HEK293 (cell line): ENCODE measurements at regions not wholly inside any gene's neighbourhood (a gene's known extent, or its start where the extent isn't known, plus 50 kb on each side); places are given as distances from the start of the nearest gene placed in this dataset.

Experiments
- CTCF ChIP-seq: fragments of 450-650 bp; formaldehyde crosslinking; IDR thresholded peaks from 2 replicates; pipeline ENCODE4 v1.5.1; 2016; ENCODE audit warnings: missing biosample characterization, missing genetic modification characterization
- MYNN ChIP-seq: fragments of 450-650 bp; formaldehyde crosslinking; IDR thresholded peaks from 2 replicates; pipeline ENCODE4 v1.5.1; 2016; ENCODE audit warnings: missing biosample characterization, missing genetic modification characterization, borderline replicate concordance
- ZBTB8A ChIP-seq: fragments of 450-650 bp; formaldehyde crosslinking; IDR thresholded peaks from 2 replicates; pipeline ENCODE4 v1.5.1; 2016; ENCODE audit warnings: missing biosample characterization, missing genetic modification characterization

- TF ChIP-seq ZBTB8A (tag by site-specific recombination) (no peak), CTCF (no peak), MYNN (tag by site-specific recombination) (no peak)
These were observed 120.2 kb downstream of the CD8B2 start for GRCh38 chr2:106607371-106607770.
